Gastrocnemius medialis (tissue), 4 donors: ENCODE measurements at regions not wholly inside any gene's neighbourhood (a gene's known extent, or its start where the extent isn't known, plus 50 kb on each side); places are given as distances from the start of the nearest gene placed in this dataset.
"Not testable (repeated sequence)": the region's sequence is repeated elsewhere in the genome, so short reads cannot be mapped to it uniquely, and the experiment has no call there.

ENCODE experiments used
- ATAC-seq, 2 donors: fragments of 150-250 bp; one replicate each; pipeline ENCODE4 v1.9.1; 2016
- DNase-seq, 2 donors: peaks; one replicate each; pipeline ENCODE4 v3.0.0-alpha.2; 2019
- H3K27ac ChIP-seq, 4 donors: fragments of 200-600 bp; sonication (generic); 1 replicate in 1 of 4; 2 replicates in 3 of 4; pipeline ENCODE4 v1.5.1; 2016 to 2018; ENCODE audit warnings: mild to moderate bottlenecking in 2 of 4, moderate library complexity in 1 of 4
- H3K27me3 ChIP-seq, 3 donors: fragments of 200-600 bp; sonication (generic) in 2 of 3; 1 replicate in 1 of 3; 2 replicates in 2 of 3; pipeline versions ENCODE4 v1.5.1 to v1.6.0; 2016 to 2019; ENCODE audit warnings: mild to moderate bottlenecking in 1 of 3, moderate library complexity in 1 of 3
- H3K36me3 ChIP-seq, 2 donors: fragments of 200-600 bp; sonication (generic) in 1 of 2; one replicate each; pipeline ENCODE4 v1.5.1; 2017 to 2018
- H3K4me1 ChIP-seq, 2 donors: fragments of 200-600 bp; sonication (generic) in 1 of 2; one replicate each; pipeline ENCODE4 v1.5.1; 2016 to 2017; ENCODE audit warnings: mild to moderate bottlenecking in 2 of 2
- H3K4me3 ChIP-seq, 4 donors: fragments of 200-600 bp; sonication (generic) in 3 of 4; 1 replicate in 1 of 4; 2 replicates in 3 of 4; pipeline ENCODE4 v1.5.1; 2016 to 2019; ENCODE audit warnings: mild to moderate bottlenecking in 2 of 4
- H3K9me3 ChIP-seq, 3 donors: fragments of 200-600 bp; sonication (generic) in 2 of 3; 1 replicate in 1 of 3; 2 replicates in 2 of 3; pipeline ENCODE4 v1.5.1; 2016 to 2019
- POLR2A ChIP-seq, 2 donors: fragments of 450-650 bp; IDR thresholded peaks; one replicate each; pipeline ENCODE4 v1.6.1; 2017; ENCODE audit warnings: antibody characterized with exemption in 2 of 2, mild to moderate bottlenecking in 2 of 2, moderate library complexity in 2 of 2
- in situ Hi-C, 4 donors: fragments of 200-750 bp; cut with MboI; loops; one replicate each; pipeline versions ENCODE4 v1.15.0 to v1.8.0; 2017; ENCODE audit warnings: low sequenced_read_pairs in 4 of 4
- intact Hi-C: fragments of 100-400 bp; cut with DNase I; formaldehyde crosslinking; loops from one replicate; pipeline ENCODE4 v1.15.1; 2023; ENCODE audit warnings: low total_unique reads
- TF ChIP-seq, protein P1 (sequence below), 5 experiments: fragments of 450-650 bp in 3 of 5; fragments of 200-600 bp in 2 of 5; sonication (generic) in 2 of 5; IDR thresholded peaks in 4 of 5; conservative IDR thresholded peaks in 1 of 5; 1 replicate in 4 of 5; 2 replicates in 1 of 5; pipeline ENCODE4 v1.5.1; 2016 to 2019; ENCODE audit warnings: antibody characterized with exemption in 5 of 5, mild to moderate bottlenecking in 3 of 5, moderate library complexity in 3 of 5

DNA sequence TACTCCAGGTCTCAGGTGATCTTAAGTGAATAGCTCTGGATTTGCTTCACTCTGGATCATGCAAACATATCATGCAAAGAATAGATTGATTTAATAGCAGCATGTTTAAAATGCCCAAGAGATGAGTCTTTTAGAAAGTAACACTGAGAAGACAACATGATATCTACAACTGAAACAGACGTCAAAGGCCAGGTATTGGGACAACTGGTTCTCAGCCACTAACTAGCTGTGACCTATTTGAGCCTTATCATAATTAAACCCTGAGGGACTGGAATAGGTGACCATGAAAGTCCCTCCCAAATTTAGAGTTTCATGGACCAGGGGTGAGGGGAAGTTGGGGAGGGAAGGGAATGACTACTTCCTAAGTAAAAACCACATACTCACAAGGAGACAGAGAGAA lies 95.7 kb downstream of the NIBAN1 start:
- peak overlapping the region in 3 of 4 donors; percentile 11 to 47 (median 39) for H3K27ac ChIP-seq
- H3K9me3 ChIP-seq = no peaks in the 10 kb centered on the region
- in situ Hi-C loops = no loop called here
- intact Hi-C loops = no loop called here
- ATAC-seq (peak in 1 of 2 donors; percentile 50), DNase-seq (no peak)
- H3K36me3 ChIP-seq = no peaks in the 10 kb centered on the region
- peaks cover 26 to 31% of the 10 kb centered on the region in 2 donors for H3K4me1 ChIP-seq
- TF ChIP-seq, protein P1, sequence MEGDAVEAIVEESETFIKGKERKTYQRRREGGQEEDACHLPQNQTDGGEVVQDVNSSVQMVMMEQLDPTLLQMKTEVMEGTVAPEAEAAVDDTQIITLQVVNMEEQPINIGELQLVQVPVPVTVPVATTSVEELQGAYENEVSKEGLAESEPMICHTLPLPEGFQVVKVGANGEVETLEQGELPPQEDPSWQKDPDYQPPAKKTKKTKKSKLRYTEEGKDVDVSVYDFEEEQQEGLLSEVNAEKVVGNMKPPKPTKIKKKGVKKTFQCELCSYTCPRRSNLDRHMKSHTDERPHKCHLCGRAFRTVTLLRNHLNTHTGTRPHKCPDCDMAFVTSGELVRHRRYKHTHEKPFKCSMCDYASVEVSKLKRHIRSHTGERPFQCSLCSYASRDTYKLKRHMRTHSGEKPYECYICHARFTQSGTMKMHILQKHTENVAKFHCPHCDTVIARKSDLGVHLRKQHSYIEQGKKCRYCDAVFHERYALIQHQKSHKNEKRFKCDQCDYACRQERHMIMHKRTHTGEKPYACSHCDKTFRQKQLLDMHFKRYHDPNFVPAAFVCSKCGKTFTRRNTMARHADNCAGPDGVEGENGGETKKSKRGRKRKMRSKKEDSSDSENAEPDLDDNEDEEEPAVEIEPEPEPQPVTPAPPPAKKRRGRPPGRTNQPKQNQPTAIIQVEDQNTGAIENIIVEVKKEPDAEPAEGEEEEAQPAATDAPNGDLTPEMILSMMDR (IDR thresholded peaks at IDR 0.05 in 4 of 5, conservative IDR thresholded peaks at IDR 0.05 in 1 of 5) = no peak
- H3K4me3 ChIP-seq = no peak overlapping the region
- no peaks in the 10 kb centered on the region for H3K27me3 ChIP-seq

DNA sequence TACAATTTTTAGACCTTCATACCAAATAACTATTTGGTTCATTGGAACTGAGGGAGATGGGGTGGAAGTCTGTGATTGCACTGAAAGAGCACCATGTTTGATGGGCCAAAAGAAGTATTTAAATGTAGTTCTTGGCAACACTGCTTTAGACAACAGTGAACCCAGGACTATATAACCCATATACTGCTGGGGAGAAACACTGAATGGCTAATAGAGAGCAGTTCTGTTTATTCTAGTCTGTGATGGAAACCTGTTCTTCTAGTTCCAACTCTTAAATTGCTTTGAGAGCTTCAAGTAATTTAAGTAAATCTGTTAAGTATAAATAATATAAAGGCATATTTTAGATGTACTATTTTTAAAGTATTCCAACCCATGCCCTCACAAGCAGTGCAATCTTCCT lies 96.3 kb downstream of the NIBAN1 start:
- H3K27ac ChIP-seq = peak overlapping the region in 1 of 4 donors; percentile 39
- no peaks in the 10 kb centered on the region for H3K9me3 ChIP-seq
- DNase-seq (no peak), ATAC-seq (no peak)
- no peaks in the 10 kb centered on the region for H3K36me3 ChIP-seq
- in situ Hi-C loops = no loop called here
- H3K4me3 ChIP-seq = no peak overlapping the region
- H3K4me1 ChIP-seq = peaks cover 26 to 31% of the 10 kb centered on the region in 2 donors
- intact Hi-C loops = no loop called here
- H3K27me3 ChIP-seq = no peaks in the 10 kb centered on the region
- no peak for TF ChIP-seq POLR2A (IDR thresholded peaks at IDR 0.05)
- TF ChIP-seq, protein P1 (IDR thresholded peaks at IDR 0.05 in 4 of 5, conservative IDR thresholded peaks at IDR 0.05 in 1 of 5) = no peak

DNA sequence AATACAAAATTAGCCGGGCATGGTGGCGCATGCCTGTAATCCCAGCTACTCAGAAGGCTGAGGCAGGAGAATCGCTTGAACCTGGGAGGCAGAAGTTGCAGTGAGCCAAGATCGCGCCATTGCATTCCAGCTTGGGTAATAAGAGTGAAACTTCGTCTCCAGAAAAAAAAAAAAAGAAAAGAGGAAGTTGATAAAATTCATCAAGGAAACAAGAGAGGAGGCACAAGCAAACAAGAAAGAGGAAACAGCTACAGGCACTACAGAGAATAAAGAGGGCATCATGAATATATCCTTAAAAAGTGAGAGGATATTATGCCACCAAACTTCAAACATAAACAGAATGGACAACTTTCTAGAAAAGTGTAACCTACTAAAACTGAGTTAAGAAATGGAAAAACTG lies 98.3 kb downstream of the NIBAN1 start:
- H3K27ac ChIP-seq, H3K4me3 ChIP-seq, in situ Hi-C loops, H3K27me3 ChIP-seq, DNase-seq, H3K36me3 ChIP-seq, intact Hi-C loops, H3K9me3 ChIP-seq, ATAC-seq: not testable (repeated sequence)
- H3K4me1 ChIP-seq = peaks cover 16 to 17% of the 10 kb centered on the region in 2 donors

DNA sequence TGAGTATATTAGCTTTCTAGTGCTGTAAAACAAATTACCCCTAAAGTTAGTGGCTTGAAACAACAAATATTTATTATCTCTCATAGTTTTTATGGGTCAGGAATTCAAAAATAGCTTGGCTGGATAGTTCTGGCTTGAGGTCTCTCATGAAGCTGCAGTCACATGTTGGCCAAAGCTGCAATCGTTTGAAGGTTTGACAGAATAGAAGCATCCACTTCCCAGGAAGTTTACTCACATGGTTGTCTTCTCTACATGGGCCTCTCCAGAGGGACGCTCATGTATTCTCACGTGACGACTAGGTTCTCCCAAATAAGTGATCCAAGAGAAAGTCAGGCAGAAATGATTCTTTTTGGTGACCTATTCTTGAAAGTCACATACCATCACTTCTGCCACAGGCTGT lies 99.1 kb downstream of the NIBAN1 start:
- H3K4me3 ChIP-seq = no peak overlapping the region
- DNase-seq (no peak), ATAC-seq (no peak)
- intact Hi-C loops (no loop called here), in situ Hi-C loops (no loop called here)
- no peaks in the 10 kb centered on the region for H3K27me3 ChIP-seq
- peaks cover 9 to 17% of the 10 kb centered on the region in 2 donors for H3K4me1 ChIP-seq
- no peak overlapping the region for H3K27ac ChIP-seq
- no peak for TF ChIP-seq POLR2A (IDR thresholded peaks at IDR 0.05)
- TF ChIP-seq, protein P1 (IDR thresholded peaks at IDR 0.05 in 4 of 5, conservative IDR thresholded peaks at IDR 0.05 in 1 of 5) = no peak
- H3K36me3 ChIP-seq = no peaks in the 10 kb centered on the region
- no peaks in the 10 kb centered on the region for H3K9me3 ChIP-seq

DNA sequence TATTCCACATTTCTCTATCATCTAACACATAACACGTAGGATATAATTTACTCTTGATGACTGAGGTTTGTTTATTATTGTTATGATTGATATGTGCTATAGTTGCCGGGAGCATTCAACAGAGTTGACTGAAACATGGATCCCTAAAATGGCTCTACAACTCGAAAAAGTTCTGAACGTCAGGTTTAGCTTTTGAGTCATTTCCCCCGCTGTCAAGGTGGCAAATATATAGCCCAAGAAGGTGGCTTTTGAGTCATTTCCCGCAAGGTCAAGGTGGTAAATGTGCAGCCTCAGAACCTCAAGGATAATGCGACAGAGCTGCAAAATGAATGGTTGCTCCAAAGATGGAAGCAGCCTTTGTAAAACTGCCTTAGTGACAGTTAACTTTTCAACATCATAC lies 104.0 kb downstream of the NIBAN1 start:
- no peak for ATAC-seq

More for the DNA sequence above, 104.0 kb downstream of the NIBAN1 start:
- Histone ChIP-seq H3K4me3 (no peak overlapping the region), H3K9me3 (no peaks in the 10 kb centered on the region), H3K27me3 (no peaks in the 10 kb centered on the region), H3K4me1 (no peaks in the 10 kb centered on the region), H3K27ac (no peak overlapping the region), H3K36me3 (no peaks in the 10 kb centered on the region)
- no peak for TF ChIP-seq POLR2A (IDR thresholded peaks at IDR 0.05)
- TF ChIP-seq, protein P1 (IDR thresholded peaks at IDR 0.05 in 4 of 5, conservative IDR thresholded peaks at IDR 0.05 in 1 of 5) = no peak
- intact Hi-C loops = no loop called here
- DNase-seq = no peak
- in situ Hi-C loops = no loop called here
